ENCODE measurements at regions not wholly inside any gene's neighbourhood (a gene's known extent, or its start where the extent isn't known, plus 50 kb on each side); places are given as distances from the start of the nearest gene placed in this dataset.

DNA sequence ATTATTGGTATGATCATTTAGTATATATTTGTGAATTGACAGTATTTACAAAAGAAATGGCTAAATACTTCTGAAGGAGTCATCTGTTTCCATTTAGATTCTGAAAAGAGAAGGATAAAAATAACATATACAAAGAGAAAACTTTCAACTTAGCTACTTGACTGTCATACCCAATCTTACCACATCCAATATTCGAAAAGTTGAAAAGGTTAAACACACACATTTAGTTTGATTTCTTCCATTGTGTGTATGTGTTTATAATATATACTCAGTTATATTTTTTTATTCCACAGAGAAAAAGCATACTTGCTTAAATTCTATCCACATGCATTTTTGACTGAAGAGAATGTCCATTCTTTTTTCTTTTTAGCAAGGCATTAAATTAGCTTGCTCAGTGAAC is 470.7 kb downstream of the TFEC start:
- Histone ChIP-seq H2AFZ (ENCODE audit: low read depth, low read length) (no peak overlapping the region), H3K4me2 (ENCODE audit: insufficient read depth, low read length) (no peak overlapping the region), H3K9me1 (ENCODE audit: control insufficient read depth, insufficient read depth, low read length) (no peaks in the 10 kb centered on the region), H3K4me1 (replicated peaks in 1 of 2; ENCODE audit: control insufficient read depth in 2 of 2, insufficient read depth in 2 of 2, low read length in 2 of 2) (no peaks in the 10 kb centered on the region), H3K79me2 (ENCODE audit: control insufficient read depth, insufficient read depth, low read length) (no peaks in the 10 kb centered on the region), H3K27me3 (ENCODE audit: control insufficient read depth in 2 of 2, insufficient read depth in 2 of 2, low read length in 2 of 2) (no peaks in the 10 kb centered on the region), H3K9me3 (replicated peaks; ENCODE audit: control insufficient read depth, insufficient read depth, low read depth, low read length) (no peaks in the 10 kb centered on the region), H3K27ac (ENCODE audit: extremely low read depth, low read depth, low read length) (no peak overlapping the region), H3K9ac (ENCODE audit: insufficient read depth in 1 of 2, low read depth in 2 of 2, low read length in 2 of 2) (no peak overlapping the region), H4K20me1 (replicated peaks; ENCODE audit: control insufficient read depth, insufficient read depth, low read length) (no peaks in the 10 kb centered on the region), H3K36me3 (ENCODE audit: control insufficient read depth, insufficient read depth, low read length) (no peaks in the 10 kb centered on the region), H3K4me3 (no peak overlapping the region)
- DNase-seq (ENCODE audit: extremely low read depth in 1 of 4, low spot score in 3 of 4), result no peak
- POLR2A ChIA-PET, result no interaction called here
- no TSS peak for BruUV-seq (replicated peaks)
- FAIRE-seq, result no peak
- 0% methylated on average over 1 of the region's 1 CpG for WGBS (ENCODE audit: insufficient coverage, low coverage, missing lambda C conversion rate)
- in situ Hi-C loops (cut with MboI), result no loop called here
- CTCF ChIA-PET (ENCODE audit: low intra/inter-chr PET ratio), result no interaction called here
- ATAC-seq, result no peak
- intact Hi-C loops (cut with micrococcal nuclease), result no loop called here
- TF ChIP-seq, protein P1, sequence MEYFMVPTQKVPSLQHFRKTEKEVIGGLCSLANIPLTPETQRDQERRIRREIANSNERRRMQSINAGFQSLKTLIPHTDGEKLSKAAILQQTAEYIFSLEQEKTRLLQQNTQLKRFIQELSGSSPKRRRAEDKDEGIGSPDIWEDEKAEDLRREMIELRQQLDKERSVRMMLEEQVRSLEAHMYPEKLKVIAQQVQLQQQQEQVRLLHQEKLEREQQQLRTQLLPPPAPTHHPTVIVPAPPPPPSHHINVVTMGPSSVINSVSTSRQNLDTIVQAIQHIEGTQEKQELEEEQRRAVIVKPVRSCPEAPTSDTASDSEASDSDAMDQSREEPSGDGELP (CRISPR knock-in tag; IDR thresholded peaks at IDR 0.05; ENCODE audit: borderline replicate concordance), result no peak
- TF ChIP-seq SRSF9 (IDR thresholded peaks at IDR 0.05; ENCODE audit: borderline replicate concordance, low read depth, low read length), result no peak
- TF ChIP-seq HSF4 (CRISPR knock-in tag; IDR thresholded peaks at IDR 0.05; ENCODE audit: borderline replicate concordance), result no peak
- no peak for TF ChIP-seq ZKSCAN3 (CRISPR knock-in tag; IDR thresholded peaks at IDR 0.05)
- TF ChIP-seq CSDE1 (IDR thresholded peaks at IDR 0.05), result no peak
- TF ChIP-seq SAP30 (IDR thresholded peaks at IDR 0.05; ENCODE audit: borderline replicate concordance, insufficient read depth, low read depth, low read length, poor library complexity, severe bottlenecking), result no peak
- no peak for TF ChIP-seq ZC3H4 (CRISPR knock-in tag; IDR thresholded peaks at IDR 0.05; ENCODE audit: borderline replicate concordance)
- TF ChIP-seq ZNF347 (CRISPR knock-in tag; IDR thresholded peaks at IDR 0.05; ENCODE audit: low read depth), result no peak
- TF ChIP-seq ZBED1 (IDR thresholded peaks at IDR 0.05), result no peak
- TF ChIP-seq ASH1L (IDR thresholded peaks at IDR 0.05; ENCODE audit: borderline replicate concordance, low read depth, partially characterized antibody), result no peak
- TF ChIP-seq ZNF609 (CRISPR knock-in tag; IDR thresholded peaks at IDR 0.05; ENCODE audit: borderline replicate concordance), result no peak
- TF ChIP-seq TEAD2 (tag; IDR thresholded peaks at IDR 0.05), result no peak
- no peak for TF ChIP-seq RBM22 (IDR thresholded peaks at IDR 0.05; ENCODE audit: low read depth, low read length, poor library complexity, severe bottlenecking)
- TF ChIP-seq GTF2E2 (tag; IDR thresholded peaks at IDR 0.05), result no peak
- no peak for TF ChIP-seq ZNF668 (CRISPR knock-in tag; IDR thresholded peaks at IDR 0.05)
- TF ChIP-seq, protein P2, sequence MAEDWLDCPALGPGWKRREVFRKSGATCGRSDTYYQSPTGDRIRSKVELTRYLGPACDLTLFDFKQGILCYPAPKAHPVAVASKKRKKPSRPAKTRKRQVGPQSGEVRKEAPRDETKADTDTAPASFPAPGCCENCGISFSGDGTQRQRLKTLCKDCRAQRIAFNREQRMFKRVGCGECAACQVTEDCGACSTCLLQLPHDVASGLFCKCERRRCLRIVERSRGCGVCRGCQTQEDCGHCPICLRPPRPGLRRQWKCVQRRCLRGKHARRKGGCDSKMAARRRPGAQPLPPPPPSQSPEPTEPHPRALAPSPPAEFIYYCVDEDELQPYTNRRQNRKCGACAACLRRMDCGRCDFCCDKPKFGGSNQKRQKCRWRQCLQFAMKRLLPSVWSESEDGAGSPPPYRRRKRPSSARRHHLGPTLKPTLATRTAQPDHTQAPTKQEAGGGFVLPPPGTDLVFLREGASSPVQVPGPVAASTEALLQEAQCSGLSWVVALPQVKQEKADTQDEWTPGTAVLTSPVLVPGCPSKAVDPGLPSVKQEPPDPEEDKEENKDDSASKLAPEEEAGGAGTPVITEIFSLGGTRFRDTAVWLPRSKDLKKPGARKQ (CRISPR knock-in tag; IDR thresholded peaks at IDR 0.05), result no peak
